IPS-18a (cell line): ENCODE measurements at regions not wholly inside any gene's neighbourhood (a gene's known extent, or its start where the extent isn't known, plus 50 kb on each side); places are given as distances from the start of the nearest gene placed in this dataset.

Experiments
- H3K27ac ChIP-seq: one replicate; pipeline ENCODE4 v1.5.1; 2013; ENCODE audit warnings: low read length
- H3K27me3 ChIP-seq: one replicate; pipeline ENCODE4 v1.6.1; 2013; ENCODE audit warnings: mild to moderate bottlenecking, low read length; ENCODE audit not compliant: control insufficient read depth, insufficient read depth
- H3K36me3 ChIP-seq: one replicate; pipeline ENCODE4 v1.6.1; 2013; ENCODE audit warnings: low read depth, low read length; ENCODE audit not compliant: control insufficient read depth
- H3K4me1 ChIP-seq: one replicate; pipeline ENCODE4 v1.6.1; 2013; ENCODE audit warnings: low read depth, low read length; ENCODE audit not compliant: control insufficient read depth
- H3K4me3 ChIP-seq: one replicate; pipeline ENCODE4 v1.5.1; 2013; ENCODE audit warnings: low read length
- H3K9ac ChIP-seq: one replicate; pipeline ENCODE4 v1.6.1; 2013; ENCODE audit warnings: mild to moderate bottlenecking, low read length, moderate library complexity
- H3K9me3 ChIP-seq: one replicate; pipeline ENCODE4 v1.6.1; 2013; ENCODE audit warnings: low read depth, low read length; ENCODE audit not compliant: control insufficient read depth

DNA sequence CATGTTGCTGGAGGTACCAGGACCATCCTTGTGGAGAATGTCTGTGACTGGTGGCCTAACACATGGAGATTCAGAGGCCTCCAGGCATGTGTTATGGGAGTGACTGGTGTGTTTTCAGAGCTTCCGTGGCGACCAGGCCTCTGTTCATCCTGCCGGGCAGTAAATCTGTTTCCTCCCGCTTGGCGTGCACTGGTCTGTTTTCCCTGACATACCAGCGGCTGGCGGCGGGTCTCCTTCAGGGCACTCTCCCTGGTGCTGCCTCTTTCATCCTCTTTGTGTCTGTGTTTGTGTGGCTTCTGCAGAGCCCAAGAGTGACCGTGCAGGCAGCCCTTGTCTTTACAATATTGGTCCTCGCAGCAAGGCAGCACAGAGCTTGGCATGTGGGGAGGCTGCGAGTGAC is 385.1 kb upstream of the MKI67 start:
- H3K27me3 ChIP-seq = no peaks in the 10 kb centered on the region
- no peak overlapping the region for H3K4me3 ChIP-seq
- no peak overlapping the region for H3K27ac ChIP-seq
- H3K36me3 ChIP-seq = no peaks in the 10 kb centered on the region
- no peak overlapping the region for H3K9ac ChIP-seq
- H3K9me3 ChIP-seq = no peaks in the 10 kb centered on the region
- H3K4me1 ChIP-seq = no peaks in the 10 kb centered on the region

DNA sequence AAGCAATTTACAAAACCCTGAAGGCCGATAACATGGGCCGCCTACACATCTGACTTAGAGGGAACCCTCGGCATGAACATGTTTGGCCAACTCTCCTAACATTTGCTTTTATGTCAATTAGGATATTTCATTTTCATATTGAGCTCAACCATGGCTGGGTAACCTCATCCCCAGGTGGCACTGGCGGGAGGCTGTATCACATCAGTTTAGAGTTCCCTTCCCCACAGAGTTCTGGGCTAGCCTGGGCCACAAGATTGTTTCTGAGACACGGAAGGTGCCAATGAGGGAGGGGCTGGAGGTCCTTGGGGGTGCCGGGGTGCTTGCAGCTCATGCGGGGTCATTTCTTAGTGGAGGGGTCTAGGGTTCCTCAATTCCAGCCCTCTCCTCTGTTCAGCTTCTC is 386.5 kb upstream of the MKI67 start:
- H3K4me1 ChIP-seq = no peaks in the 10 kb centered on the region
- no peaks in the 10 kb centered on the region for H3K36me3 ChIP-seq
- no peaks in the 10 kb centered on the region for H3K27me3 ChIP-seq
- H3K9me3 ChIP-seq = no peaks in the 10 kb centered on the region
- no peak overlapping the region for H3K4me3 ChIP-seq
- H3K27ac ChIP-seq = no peak overlapping the region
- H3K9ac ChIP-seq = no peak overlapping the region

- Histone ChIP-seq H3K36me3 (no peaks in the 10 kb centered on the region), H3K4me1 (no peaks in the 10 kb centered on the region), H3K27ac (no peak overlapping the region), H3K9me3 (no peaks in the 10 kb centered on the region), H3K4me3 (no peak overlapping the region), H3K27me3 (no peaks in the 10 kb centered on the region), H3K9ac (no peak overlapping the region)
Observed at GRCh38 chr10:128514536-128514935, 388.3 kb upstream of the MKI67 start.

DNA sequence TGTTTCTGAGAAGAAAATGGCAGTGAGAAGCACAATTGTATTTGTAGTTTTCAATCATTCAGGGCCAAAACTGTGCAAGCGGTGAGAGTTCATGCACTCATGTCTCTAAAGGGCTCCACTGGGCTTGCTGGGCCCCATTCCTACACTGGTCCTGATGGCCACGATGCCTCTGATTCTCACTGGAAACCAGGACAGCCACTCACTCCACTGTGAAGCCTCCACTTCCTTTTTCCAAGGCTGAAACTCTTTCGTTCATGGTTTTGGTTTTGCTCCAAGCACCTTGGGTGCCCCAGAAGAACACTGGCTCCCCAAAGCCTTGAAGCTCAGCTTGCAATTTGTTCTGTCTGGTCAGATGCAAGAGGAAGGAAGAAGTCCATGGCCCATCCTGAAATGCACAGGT is 390.0 kb upstream of the MKI67 start:
- H3K27me3 ChIP-seq = no peaks in the 10 kb centered on the region
- no peak overlapping the region for H3K4me3 ChIP-seq
- no peaks in the 10 kb centered on the region for H3K9me3 ChIP-seq
- H3K9ac ChIP-seq = no peak overlapping the region
- H3K4me1 ChIP-seq = no peaks in the 10 kb centered on the region
- H3K27ac ChIP-seq = no peak overlapping the region
- H3K36me3 ChIP-seq = no peaks in the 10 kb centered on the region

GRCh38 chr10:128517167-128517566 is 390.9 kb upstream of the MKI67 start:
- no peaks in the 10 kb centered on the region for H3K4me1 ChIP-seq
- no peak overlapping the region for H3K9ac ChIP-seq
- no peaks in the 10 kb centered on the region for H3K36me3 ChIP-seq
- no peaks in the 10 kb centered on the region for H3K9me3 ChIP-seq
- H3K27me3 ChIP-seq = no peaks in the 10 kb centered on the region
- H3K4me3 ChIP-seq = no peak overlapping the region
- no peak overlapping the region for H3K27ac ChIP-seq

DNA sequence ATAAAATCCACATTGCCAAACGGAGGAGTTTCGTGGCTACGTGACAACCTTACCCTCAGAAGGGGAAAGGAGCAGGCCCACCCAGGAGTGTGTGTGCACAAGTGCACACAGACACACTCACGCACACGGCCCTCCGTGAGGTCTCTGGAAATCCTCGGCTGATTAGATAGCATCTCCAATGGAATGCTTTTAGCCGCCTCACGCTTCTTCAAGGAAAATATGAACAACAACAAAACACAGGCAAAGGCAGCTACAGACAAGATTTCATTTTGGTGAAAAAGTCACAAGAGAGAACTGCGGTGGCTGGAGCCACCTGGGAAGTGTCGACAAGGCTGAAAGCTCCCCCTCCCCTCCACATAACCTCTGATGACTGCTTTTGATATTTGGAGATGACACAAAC is 391.8 kb upstream of the MKI67 start:
- Histone ChIP-seq H3K9ac (no peak overlapping the region), H3K27ac (no peak overlapping the region), H3K9me3 (no peaks in the 10 kb centered on the region), H3K4me3 (no peak overlapping the region), H3K4me1 (no peaks in the 10 kb centered on the region), H3K27me3 (no peaks in the 10 kb centered on the region), H3K36me3 (no peaks in the 10 kb centered on the region)

GRCh38 chr10:128519581-128519980 is 393.4 kb upstream of the MKI67 start:
- Histone ChIP-seq H3K9ac (no peak overlapping the region), H3K36me3 (no peaks in the 10 kb centered on the region), H3K27me3 (no peaks in the 10 kb centered on the region), H3K4me3 (no peak overlapping the region), H3K27ac (no peak overlapping the region), H3K9me3 (no peaks in the 10 kb centered on the region), H3K4me1 (no peaks in the 10 kb centered on the region)

- Histone ChIP-seq H3K27ac (no peak overlapping the region), H3K9me3 (no peaks in the 10 kb centered on the region), H3K36me3 (no peaks in the 10 kb centered on the region), H3K27me3 (no peaks in the 10 kb centered on the region), H3K9ac (no peak overlapping the region), H3K4me3 (no peak overlapping the region), H3K4me1 (no peaks in the 10 kb centered on the region)
Observed at GRCh38 chr10:128520211-128520815, 394.1 kb upstream of the MKI67 start.

DNA sequence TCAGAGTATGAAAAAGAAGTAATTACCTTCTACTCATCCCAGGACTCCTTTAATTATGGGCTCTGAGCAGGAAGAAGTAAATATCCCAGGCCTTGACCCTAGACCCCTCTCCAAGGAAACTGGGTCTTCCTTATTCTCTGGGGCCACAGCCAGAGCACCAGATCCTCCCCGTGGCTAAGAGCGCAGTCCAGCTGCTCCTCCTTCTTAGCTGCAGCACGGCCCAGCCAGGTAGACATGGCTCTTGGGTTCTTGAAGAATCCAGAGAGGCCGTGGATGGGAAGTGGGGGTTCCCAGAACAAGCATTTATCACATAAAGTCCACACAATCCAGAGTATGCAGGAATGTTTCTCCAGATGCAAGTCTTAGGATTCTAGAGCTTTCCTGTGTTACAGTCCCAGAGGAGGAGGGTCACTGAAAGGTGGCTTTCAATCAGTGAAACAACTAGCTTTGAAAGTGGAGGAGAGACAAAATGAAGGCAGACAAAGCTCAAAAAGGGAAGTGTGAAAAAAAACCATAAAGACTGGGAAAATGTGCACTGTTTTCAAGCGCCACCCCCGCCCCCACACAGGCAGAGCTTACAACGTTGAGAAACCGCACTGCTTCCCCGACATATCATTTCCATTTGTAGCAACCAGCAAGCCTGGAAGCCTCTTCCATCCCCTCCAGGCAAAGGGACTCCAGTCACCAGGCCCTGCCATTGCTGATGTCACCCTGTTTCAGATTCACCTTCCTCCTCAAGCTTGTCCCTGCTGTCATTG is 396.5 kb upstream of the MKI67 start:
- Histone ChIP-seq H3K4me3 (no peak overlapping the region), H3K27ac (no peak overlapping the region), H3K36me3 (no peaks in the 10 kb centered on the region), H3K4me1 (peaks cover 8% of the 10 kb centered on the region), H3K27me3 (no peaks in the 10 kb centered on the region), H3K9ac (no peak overlapping the region), H3K9me3 (no peaks in the 10 kb centered on the region)

GRCh38 chr10:128525444-128525843 is 399.2 kb upstream of the MKI67 start:
- Histone ChIP-seq H3K9me3 (no peaks in the 10 kb centered on the region), H3K4me3 (no peak overlapping the region)

GRCh38 chr10:128525936-128526335 is 399.7 kb upstream of the MKI67 start:
- Histone ChIP-seq H3K4me3 (no peak overlapping the region), H3K27ac (no peak overlapping the region), H3K27me3 (no peaks in the 10 kb centered on the region), H3K9ac (no peak overlapping the region), H3K9me3 (no peaks in the 10 kb centered on the region), H3K36me3 (no peaks in the 10 kb centered on the region), H3K4me1 (peaks cover 15% of the 10 kb centered on the region)

More at GRCh38 chr10:128525444-128525843, 399.2 kb upstream of the MKI67 start:
- Histone ChIP-seq H3K27ac (no peak overlapping the region), H3K27me3 (no peaks in the 10 kb centered on the region), H3K4me1 (peaks cover 15% of the 10 kb centered on the region), H3K9ac (no peak overlapping the region), H3K36me3 (no peaks in the 10 kb centered on the region)

GRCh38 chr10:128526791-128527375 is 400.7 kb upstream of the MKI67 start:
- no peak overlapping the region for H3K27ac ChIP-seq
- no peak overlapping the region for H3K9ac ChIP-seq
- H3K9me3 ChIP-seq = no peaks in the 10 kb centered on the region
- no peaks in the 10 kb centered on the region for H3K36me3 ChIP-seq
- no peaks in the 10 kb centered on the region for H3K27me3 ChIP-seq
- H3K4me1 ChIP-seq = peaks cover 15% of the 10 kb centered on the region
- H3K4me3 ChIP-seq = no peak overlapping the region
